Pulmonary artery endothelial cell (primary cell): ENCODE measurements at regions not wholly inside any gene's neighbourhood (a gene's known extent, or its start where the extent isn't known, plus 50 kb on each side); places are given as distances from the start of the nearest gene placed in this dataset.
"Not testable (repeated sequence)": the region's sequence is repeated elsewhere in the genome, so short reads cannot be mapped to it uniquely, and the experiment has no call there.

Experiments
- DNase-seq: peaks from one replicate; pipeline ENCODE4 v3.0.0-alpha.2; 2011; ENCODE audit warnings: low read depth, low spot score

- no peak for DNase-seq
Observed at GRCh38 chr6:97450087-97450486, 167.1 kb upstream of the MMS22L start.

GRCh38 chr6:97456070-97456469 is 173.1 kb upstream of the MMS22L start:
- DNase-seq, result no peak

GRCh38 chr6:97459535-97459934 is 176.5 kb upstream of the MMS22L start:
- DNase-seq, result no peak

- DNase-seq, result no peak
Observed at GRCh38 chr6:97459986-97460385, 177.0 kb upstream of the MMS22L start.

GRCh38 chr6:97460394-97461080 is 177.5 kb upstream of the MMS22L start:
- DNase-seq, result no peak

GRCh38 chr6:97461218-97461617 is 178.2 kb upstream of the MMS22L start:
- DNase-seq, result no peak

GRCh38 chr6:97462031-97462430 is 179.0 kb upstream of the MMS22L start:
- no peak for DNase-seq

- DNase-seq, result no peak
Observed at GRCh38 chr6:97462938-97463598, 180.1 kb upstream of the MMS22L start.

- DNase-seq, result no peak
Observed at GRCh38 chr6:97465877-97466561, 183.0 kb upstream of the MMS22L start.

- no peak for DNase-seq
Observed at GRCh38 chr6:97468981-97469380, 186.0 kb upstream of the MMS22L start.

GRCh38 chr6:97469451-97469850 is 186.4 kb upstream of the MMS22L start:
- DNase-seq, result no peak

- DNase-seq, result no peak
Observed at GRCh38 chr6:97470322-97470721, 187.3 kb upstream of the MMS22L start.

- DNase-seq, result no peak
Observed at GRCh38 chr6:97473979-97474378, 191.0 kb upstream of the MMS22L start.

- peak; percentile 20 for DNase-seq
Observed at GRCh38 chr6:97497713-97498331, 214.8 kb upstream of the MMS22L start.

- DNase-seq, result no peak
Observed at GRCh38 chr6:97501853-97502252, 218.8 kb upstream of the MMS22L start.

- DNase-seq, result no peak
Observed at GRCh38 chr6:97508646-97509045, 225.6 kb upstream of the MMS22L start.

- DNase-seq, result not testable (repeated sequence)
Observed at GRCh38 chr6:97513260-97513659, 230.2 kb upstream of the MMS22L start.

- DNase-seq, result no peak
Observed at GRCh38 chr6:97524811-97525210, 241.8 kb upstream of the MMS22L start.

- no peak for DNase-seq
Observed at GRCh38 chr6:97535800-97536199, 252.8 kb upstream of the MMS22L start.

GRCh38 chr6:97548354-97548753 is 265.3 kb upstream of the MMS22L start:
- no peak for DNase-seq

GRCh38 chr6:97557355-97557754 is 274.3 kb upstream of the MMS22L start:
- no peak for DNase-seq

GRCh38 chr6:97563529-97563928 is 280.5 kb upstream of the MMS22L start:
- DNase-seq, result no peak
